ENCODE measurements at regions not wholly inside any gene's neighbourhood (a gene's known extent, or its start where the extent isn't known, plus 50 kb on each side); places are given as distances from the start of the nearest gene placed in this dataset.

DNA sequence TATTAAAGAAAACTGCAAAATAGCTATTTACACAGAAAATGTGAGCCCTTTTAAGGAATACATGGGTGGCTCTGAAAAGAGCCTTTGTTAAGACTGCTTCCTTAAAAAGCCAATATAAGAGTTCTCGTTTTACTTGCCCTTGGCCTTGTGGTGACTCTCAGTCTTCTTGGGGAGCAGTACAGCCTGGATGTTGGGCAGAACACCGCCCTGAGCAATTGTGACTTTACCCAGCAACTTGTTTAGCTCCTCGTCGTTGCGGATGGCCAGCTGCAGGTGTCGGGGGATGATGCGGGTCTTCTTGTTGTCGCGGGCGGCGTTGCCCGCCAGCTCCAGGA lies 111.5 kb downstream of the HFE start:
- no peak for DNase-seq

DNA sequence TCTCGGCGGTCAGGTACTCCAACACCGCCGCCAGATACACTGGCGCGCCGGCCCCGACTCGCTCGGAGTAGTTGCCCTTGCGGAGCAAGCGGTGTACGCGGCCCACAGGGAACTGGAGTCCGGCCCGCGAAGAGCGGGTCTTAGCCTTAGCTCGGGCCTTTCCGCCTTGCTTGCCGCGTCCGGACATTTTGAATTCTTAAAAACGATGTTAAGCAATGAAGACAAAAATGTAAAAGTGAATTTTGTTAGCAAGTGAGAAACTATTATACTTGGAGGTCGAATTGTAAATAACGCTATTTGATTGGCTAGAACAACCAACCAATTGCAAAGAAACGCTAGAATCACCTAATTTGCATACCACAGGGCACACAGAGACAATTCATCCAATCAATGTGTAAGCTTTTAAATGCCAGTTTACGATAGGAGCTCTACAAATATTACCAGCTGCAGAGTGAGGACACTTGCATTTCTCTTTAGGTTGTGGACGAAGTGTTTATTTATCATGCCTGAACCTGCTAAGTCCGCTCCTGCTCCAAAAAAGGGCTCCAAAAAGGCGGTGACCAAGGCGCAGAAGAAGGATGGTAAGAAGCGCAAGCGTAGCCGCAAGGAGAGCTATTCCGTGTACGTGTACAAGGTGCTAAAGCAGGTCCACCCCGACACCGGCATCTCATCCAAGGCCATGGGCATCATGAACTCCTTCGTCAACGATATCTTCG lies 112.0 kb downstream of the HFE start:
- DNase-seq, result peak; percentile 56

DNA sequence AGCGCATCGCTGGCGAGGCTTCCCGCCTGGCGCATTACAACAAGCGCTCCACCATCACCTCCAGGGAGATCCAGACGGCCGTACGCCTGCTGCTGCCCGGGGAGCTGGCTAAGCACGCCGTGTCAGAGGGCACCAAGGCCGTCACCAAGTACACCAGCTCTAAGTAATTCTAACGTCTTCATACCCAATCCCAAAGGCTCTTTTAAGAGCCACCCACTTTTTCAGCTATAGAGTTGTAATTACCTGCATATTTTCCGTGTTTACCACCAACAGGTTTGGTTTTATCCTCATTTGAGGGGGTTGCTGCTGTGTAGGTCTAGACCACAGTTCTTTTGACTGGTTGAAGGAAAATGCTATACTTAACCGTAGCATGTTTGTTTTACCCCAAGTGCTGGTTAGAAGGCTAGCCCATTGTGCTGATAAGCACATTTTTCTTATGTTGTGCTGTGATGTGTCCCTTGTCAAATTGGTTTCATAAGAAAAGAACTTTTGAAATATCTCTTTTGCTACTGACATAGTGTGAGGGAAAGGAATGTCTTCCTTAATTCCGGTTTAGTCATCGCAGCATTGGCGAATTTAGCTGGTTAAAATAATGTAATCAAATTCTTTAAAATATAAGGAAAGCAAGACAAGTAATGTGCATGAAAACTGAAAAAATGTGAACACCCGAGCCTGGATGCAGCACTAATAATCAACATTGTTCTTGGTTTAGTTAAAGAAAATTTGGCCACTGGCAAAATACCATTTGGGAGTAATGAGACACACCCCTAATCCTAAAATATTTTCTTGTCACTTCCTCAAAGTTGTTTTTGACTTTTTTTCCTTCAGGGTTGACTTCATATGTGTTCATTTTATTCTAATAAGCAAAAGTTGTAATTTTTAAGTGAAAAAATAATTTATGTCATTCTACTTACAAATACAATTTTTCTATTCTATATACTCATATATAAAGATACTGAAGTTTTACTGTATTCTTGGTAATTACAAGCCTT lies 112.8 kb downstream of the HFE start:
- no peak for DNase-seq

DNA sequence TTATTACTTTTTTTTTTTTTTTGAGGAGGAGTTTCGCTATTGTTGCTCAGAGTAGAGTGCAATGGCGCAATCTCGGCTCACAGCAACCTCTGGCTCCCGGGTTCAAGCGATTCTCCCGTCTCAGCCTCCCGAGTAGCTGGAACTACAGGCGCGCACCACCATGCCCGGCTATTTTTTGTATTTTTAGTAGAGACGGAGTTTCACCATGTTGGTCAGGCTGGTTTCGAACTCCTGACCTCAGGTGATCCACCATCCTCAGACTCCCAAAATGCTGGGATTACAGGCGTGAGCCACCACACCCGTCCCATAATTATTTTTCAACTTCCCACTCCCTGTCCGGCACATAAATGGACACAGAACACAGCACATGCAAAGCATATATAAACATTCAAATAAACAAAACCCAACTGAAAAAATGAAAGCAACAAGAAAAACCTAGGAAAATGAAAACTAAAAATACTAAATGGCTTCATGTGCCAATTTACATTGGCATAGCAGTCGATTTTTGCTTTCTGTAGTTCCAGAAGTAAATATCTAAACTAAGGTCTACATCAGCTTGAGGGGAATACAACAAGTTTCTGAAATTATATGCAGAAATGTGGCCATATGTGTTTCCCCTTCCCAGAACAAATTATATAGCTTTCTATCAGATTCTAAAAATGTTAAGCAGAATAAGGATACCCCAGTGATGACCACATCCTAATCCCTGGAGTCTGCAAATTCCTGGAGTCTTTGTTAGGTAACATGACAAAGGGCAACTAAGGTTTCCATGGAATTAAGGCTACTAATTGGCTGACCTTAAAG lies 113.9 kb downstream of the HFE start:
- no peak for DNase-seq

DNA sequence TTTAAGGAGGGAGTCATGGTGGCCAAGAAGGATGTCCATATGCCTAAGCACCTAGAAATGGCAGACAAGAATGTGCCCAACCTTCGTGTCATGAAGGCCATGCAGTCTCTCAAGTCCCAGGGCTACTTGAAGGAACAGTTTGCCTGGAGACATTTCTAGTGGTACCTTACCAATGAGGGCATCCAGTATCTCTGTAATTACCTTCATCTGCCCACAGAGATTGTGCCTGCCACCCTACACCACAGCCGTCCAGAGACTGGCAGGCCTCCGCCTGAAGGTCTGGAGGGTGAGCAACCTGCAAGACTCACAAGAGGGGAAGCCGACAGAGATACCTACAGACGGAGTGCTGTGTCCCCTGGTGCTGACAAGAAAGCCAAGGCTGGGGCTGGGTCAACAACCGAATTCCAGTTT lies 115.0 kb downstream of the HFE start:
- no peak for DNase-seq

DNA sequence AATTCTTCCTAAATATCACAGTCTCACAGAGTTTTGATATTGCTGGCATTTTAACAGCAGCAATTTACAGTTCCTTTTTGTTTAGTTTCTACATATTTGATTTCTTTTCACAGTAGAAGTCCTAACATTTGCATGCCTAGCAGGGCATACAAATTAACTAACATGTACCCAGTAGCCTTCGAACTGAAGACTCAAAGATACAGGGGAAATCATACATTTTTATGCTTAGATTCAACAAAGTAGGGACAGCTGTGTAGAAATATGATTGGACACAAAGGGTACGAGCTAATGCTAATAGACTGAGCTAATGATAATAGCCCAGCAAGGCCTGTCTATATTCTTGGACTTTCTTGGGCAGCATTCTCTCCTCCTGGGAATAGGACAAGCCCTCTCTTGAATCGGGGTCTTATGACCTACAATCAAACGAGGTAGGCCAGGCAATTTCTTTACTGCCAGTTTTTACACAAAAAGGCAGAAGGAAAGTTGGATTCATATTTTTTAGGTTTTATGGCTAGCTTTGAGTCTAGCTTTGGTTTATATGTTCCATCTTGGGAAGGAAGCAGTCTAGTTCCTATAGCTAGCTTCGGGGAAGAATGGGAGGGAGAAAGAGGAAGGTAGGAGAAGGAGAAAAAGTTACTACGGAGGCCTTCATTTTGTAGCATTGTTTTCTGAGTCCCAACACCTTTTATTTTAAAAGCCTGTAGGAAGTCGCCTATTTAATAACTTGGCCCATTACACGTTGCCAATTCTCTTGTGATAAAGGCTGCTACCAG lies 115.8 kb downstream of the HFE start:
- no peak for DNase-seq

DNA sequence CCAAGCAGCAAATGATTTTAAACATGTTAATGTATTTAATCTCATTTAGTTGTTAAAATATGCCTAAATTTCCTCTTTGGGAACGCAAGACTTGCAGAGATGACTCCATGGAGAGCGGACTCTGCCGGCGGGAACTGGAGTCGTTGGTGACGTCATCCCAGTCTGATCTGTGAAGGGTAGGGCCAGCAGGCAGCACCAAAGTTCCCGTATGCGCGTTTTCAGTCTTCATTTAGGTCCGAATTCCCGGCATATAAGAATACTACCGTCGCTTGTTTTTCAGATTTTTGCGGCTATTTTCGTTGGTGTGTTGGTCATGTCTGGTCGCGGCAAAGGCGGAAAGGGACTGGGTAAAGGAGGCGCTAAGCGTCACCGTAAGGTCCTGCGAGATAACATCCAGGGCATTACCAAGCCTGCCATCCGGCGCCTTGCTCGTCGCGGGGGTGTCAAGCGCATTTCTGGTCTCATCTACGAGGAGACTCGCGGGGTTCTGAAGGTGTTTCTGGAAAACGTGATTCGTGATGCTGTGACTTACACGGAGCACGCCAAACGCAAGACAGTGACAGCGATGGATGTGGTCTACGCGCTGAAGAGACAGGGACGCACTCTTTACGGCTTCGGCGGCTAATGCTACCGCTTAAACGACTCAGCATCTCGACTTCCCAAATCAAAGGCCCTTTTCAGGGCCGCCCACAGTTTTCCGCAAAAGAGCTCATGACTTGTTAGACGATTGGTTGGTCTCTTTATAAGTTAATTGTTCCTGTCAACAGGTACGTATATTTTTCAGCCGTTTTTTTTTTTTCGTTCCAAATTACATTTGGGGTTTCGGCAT lies 117.3 kb downstream of the HFE start:
- DNase-seq, result peak; percentile 50

DNA sequence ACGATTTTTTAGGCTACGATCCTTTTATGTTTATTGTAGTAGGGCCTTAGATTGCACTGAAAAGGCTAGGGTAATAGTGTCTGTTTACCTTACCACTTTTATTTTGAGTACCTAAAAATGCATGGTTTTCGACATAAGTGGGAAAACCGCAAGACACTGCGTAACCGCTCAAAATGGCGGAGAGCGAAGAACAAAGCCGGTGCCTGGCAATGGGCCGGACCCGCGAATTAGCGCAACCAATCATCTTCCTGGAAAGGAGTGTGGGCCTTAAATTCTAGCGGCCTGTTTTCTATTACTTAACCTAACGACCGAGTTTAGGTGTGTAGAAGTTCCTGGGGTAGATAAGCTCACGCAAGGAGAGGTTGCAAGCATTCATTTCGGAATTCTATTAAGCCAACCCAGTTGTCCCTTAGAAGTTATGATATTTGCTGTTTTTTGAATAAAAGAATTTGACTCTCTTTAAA lies 118.0 kb downstream of the HFE start:
- no peak for DNase-seq

DNA sequence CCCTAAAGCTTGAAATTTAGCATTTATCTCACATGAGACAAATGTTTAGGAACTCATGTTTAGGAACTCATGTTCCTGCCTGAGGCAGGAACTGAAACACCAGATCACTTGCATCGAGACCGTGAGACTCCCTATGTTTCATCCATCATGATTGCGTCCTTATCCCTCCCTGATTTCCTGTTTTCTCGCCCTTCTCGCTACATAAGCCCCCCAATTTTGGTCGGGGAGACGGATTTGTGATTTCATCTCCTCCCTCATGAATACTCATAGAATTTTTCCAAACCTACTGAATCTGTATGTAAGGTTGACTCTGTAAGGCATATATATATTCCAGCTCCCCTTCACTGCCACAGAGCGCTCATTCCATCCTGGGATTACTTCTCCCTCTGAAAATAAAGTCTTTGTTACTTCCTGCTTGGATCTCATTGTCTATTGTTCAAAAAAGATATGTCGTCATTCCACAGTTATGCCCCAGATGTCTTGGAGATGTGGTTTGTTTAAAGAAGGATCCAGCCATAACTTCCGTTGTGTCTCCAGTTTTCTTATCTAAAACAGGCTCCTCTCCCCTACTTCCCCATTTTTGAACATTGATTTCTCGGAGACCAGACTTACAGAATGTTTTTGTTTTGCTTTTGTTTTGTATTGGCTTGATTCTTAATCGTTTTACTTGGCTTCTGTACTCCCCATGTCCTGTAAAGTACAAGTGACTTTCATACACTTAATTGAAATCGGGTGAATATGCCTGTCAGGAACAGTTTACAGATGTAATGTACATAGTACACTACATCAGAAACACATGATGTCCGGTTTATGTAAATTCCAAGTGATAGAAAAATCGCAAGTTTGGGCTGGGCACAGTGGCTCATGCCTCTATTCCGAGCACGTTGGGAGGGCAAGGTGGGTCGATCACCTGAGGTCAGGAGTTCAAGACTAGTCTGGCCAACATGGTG lies 118.7 kb downstream of the HFE start:
- DNase-seq, result no peak

DNA sequence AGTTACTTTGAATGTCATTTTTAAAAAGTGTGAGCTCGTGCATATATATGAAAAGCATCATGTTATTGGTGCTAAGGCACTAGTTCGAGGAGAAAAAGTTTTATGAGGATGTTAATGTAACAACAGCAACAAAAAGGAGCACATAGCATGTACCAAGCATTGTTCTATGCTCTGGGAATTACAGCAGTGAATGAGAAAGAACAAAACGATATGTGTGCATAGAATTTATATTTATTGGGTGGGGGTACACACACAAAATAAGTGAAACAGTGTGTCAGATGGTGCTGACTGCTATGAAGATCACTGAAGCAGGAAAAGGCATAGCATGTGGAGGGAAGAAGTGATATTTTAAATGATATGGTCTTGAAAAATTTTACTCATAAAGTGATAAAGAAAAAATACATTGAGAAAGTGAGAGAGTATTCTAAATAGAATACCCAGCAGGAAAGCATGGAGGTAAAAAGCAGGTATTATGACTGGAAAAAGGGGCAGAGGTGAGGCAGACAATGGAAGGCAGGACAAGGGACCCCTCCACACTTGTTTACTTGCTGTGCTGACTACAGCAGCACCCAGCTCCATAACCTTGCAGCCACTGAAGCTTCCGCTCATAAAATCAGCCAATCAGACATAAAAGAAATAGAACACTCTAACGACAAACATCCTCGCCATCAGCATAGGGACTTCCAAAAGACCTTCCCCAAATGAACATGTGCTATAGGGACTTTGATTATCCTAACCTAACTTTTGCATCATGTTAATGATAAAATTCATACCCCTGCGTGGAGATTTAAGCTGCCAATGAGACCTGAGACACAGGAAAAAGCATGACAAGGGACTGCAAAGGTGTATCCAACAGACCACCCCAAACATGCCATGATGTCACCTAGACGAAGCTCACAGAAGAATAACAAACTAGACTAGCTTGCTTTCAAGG lies 119.9 kb downstream of the HFE start:
- DNase-seq, result no peak

DNA sequence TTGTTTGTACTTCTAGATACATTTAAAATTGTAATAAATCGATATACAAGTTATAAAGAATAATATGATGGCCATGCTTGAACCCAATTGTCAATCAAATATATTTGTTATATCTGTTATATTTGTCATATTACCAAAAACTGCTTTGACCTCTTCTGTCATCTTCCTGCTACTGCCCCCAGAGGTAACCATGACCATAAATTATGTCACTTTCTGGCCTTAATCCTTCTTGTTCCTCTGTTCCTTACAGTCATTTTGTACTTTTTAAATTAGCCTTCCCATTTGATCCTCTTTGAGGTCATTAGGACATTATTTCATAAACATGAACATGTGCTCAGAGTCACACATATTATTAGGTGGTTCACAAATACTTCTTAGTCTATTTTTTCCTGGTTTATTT lies 124.7 kb downstream of the HFE start:
- DNase-seq, result no peak

DNA sequence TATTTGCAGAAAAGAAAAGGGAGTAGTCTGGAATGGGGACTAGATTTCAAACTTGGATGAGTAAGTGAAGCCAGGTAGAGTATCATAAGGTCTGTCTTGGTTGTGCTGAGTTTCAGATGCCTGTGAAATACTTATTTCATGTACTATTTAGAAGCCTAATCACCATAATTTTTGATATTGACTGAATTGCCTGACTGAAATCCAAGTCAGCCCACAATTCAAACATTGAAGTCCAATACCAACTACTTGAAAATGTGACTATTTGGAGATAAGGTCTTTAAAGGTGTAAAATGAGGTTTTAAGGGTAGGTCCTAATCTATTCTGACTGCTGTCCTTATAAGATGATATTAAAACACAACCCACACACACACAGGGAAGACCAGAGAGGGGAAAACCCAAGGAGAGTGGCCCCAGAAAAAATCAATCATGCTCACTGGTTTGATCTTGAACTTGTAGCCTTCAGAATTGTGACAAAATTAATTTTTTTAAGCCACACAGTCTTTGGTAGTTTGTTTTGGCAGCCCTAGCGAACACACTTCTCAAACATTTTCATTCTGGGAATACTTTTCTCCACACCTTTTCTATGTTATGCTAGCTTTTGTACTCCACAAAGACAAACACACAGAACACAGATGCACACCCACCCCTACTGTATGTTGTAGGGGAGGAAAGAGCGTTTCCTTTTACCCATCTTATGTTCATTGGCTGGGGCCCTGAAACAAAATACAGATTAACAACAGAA lies 126.3 kb downstream of the HFE start:
- no peak for DNase-seq

DNA sequence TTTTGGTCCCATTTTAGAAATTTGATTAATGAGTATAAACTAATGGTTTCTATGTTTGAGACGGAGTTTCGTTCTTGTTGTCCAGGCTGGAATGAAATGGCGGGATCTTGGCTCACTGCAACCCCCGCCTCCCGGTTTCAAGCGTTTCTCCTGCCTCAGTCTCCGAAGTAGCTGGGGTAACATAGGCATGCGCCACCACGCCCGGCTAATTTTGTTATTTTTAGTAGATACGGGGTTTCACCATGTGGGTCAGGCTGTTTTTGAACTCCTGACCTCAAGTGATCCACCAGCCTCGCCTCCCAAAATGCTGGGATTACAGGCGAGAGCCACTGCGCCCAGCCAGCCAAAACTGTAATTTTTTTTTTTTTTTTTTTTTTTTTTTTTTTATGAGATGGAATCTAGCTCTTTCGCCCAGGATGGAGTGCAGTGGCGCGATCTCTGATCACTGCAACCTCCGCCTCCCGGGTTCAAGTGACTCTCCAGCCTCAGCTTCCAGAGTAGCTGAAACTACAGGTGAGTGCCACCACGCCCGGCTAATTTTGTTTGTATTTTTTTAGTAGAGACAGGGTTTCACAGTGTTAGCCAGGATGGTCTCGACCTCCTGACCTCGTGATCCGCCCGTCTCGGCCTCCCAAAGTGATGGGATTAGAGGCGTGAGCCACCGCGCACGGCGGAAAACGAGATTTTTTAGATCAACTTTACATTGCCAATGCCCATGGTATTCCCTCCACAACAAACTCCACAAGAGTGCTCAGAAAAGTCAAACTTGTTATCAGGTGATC lies 127.8 kb downstream of the HFE start:
- DNase-seq, result no peak

DNA sequence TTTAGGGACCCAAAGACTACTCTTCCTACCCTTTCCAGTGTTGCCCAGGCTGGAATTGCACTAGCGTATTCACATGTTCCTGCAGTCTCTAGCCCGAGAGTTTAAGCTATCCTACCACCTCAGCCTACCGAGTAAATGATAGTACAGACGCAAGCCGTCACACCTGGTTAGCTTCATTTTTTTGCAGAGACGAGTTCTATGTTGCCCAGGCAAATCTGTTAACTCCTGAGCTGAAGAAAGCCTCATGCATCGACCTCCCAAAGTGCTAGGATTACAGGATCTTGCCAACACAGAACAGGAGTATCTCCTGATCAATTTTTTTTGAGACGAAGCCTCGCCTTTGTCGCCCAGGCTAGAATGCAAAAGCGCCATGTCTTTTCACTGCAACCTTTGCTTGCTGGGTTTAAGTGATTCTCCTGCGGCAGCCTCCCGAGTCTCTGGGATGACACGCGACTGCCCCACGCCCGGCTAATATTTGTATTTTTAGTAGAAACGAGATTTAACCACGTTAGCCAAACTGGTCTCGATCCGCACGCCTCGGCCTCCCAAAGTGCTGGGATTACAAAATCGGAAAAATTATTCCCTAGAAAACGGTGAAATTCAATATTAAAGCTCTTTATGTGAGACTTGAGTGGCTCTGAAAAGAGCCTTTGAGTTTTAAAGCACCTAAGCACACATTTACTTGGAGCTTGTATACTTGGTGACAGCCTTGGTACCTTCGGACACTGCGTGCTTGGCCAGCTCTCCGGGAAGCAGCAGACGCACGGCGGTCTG lies 128.5 kb downstream of the HFE start:
- DNase-seq, result no peak

DNA sequence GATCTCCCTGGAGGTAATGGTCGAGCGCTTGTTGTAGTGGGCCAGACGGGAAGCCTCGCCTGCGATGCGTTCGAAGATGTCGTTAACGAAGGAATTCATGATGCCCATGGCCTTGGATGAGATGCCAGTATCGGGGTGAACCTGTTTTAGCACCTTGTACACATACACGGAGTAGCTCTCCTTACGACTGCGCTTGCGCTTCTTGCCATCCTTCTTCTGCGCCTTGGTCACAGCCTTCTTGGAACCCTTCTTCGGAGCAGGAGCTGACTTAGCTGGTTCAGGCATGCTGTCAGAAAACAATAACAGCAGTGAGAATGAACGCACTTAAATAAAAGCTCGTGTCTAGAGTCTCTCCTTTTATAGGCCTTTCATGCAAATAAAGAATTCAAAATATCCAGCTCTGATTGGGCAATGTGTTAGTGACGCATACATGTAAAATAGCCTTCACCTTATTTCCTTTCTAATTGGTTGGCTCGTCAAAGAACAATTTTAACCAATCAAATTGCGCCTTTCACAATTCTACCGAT lies 129.2 kb downstream of the HFE start:
- peak; percentile 55 for DNase-seq
